ENCODE measurements at regions not wholly inside any gene's neighbourhood (a gene's known extent, or its start where the extent isn't known, plus 50 kb on each side); places are given as distances from the start of the nearest gene placed in this dataset.

GRCh38 chr6:14339711-14340584, 222.4 kb downstream of the CD83 start:
- Histone ChIP-seq H3K27ac (ENCODE audit: low read length) (no peak overlapping the region), H3K79me2 (ENCODE audit: low read length) (no peaks in the 10 kb centered on the region), H3K27me3 (replicated peaks; ENCODE audit: insufficient read depth, low read length) (no peaks in the 10 kb centered on the region), H4K20me1 (ENCODE audit: insufficient read depth, low read length) (no peaks in the 10 kb centered on the region), H3K36me3 (replicated peaks; ENCODE audit: insufficient read depth, low read length) (no peaks in the 10 kb centered on the region), H3K4me1 (ENCODE audit: low read length) (no peaks in the 10 kb centered on the region), H3K9me2 (replicated peaks; ENCODE audit: insufficient read depth, low read length) (no peaks in the 10 kb centered on the region), H2AFZ (ENCODE audit: low read length) (no peak overlapping the region), H3F3A (ENCODE audit: insufficient read depth, low read length) (no peaks in the 10 kb centered on the region), H3K9me3 (replicated peaks; ENCODE audit: insufficient read depth, low read length) (no peaks in the 10 kb centered on the region), H3K4me2 (ENCODE audit: low read depth, low read length) (no peak overlapping the region), H3K9ac (ENCODE audit: low read length) (no peak overlapping the region), H3K4me3 (ENCODE audit: low read length) (no peak overlapping the region)
- DNase-seq = no peak
- TF ChIP-seq EZH2 (optimal IDR thresholded peaks at IDR 0.05; ENCODE audit: low read depth, low read length) (no peak), EZH2phosphoT487 (IDR thresholded peaks at IDR 0.05; ENCODE audit: low read length) (no peak), CTCF (IDR thresholded peaks at IDR 0.05; ENCODE audit: low read length) (no peak)

GRCh38 chr6:14344486-14344885, 226.9 kb downstream of the CD83 start:
- Histone ChIP-seq H3K9me2 (replicated peaks; ENCODE audit: insufficient read depth, low read length) (no peaks in the 10 kb centered on the region), H3K27ac (ENCODE audit: low read length) (no peak overlapping the region), H3K36me3 (replicated peaks; ENCODE audit: insufficient read depth, low read length) (no peaks in the 10 kb centered on the region), H3K9ac (ENCODE audit: low read length) (no peak overlapping the region), H3K79me2 (ENCODE audit: low read length) (no peaks in the 10 kb centered on the region), H4K20me1 (ENCODE audit: insufficient read depth, low read length) (no peaks in the 10 kb centered on the region), H3K4me3 (ENCODE audit: low read length) (no peak overlapping the region), H3K4me2 (ENCODE audit: low read depth, low read length) (no peak overlapping the region), H3F3A (ENCODE audit: insufficient read depth, low read length) (no peaks in the 10 kb centered on the region), H3K9me3 (replicated peaks; ENCODE audit: insufficient read depth, low read length) (no peaks in the 10 kb centered on the region), H3K27me3 (replicated peaks; ENCODE audit: insufficient read depth, low read length) (no peaks in the 10 kb centered on the region), H2AFZ (ENCODE audit: low read length) (no peak overlapping the region), H3K4me1 (ENCODE audit: low read length) (no peaks in the 10 kb centered on the region)
- DNase-seq = no peak
- TF ChIP-seq CTCF (IDR thresholded peaks at IDR 0.05; ENCODE audit: low read length) (no peak), EZH2phosphoT487 (IDR thresholded peaks at IDR 0.05; ENCODE audit: low read length) (no peak), EZH2 (optimal IDR thresholded peaks at IDR 0.05; ENCODE audit: low read depth, low read length) (no peak)

DNA sequence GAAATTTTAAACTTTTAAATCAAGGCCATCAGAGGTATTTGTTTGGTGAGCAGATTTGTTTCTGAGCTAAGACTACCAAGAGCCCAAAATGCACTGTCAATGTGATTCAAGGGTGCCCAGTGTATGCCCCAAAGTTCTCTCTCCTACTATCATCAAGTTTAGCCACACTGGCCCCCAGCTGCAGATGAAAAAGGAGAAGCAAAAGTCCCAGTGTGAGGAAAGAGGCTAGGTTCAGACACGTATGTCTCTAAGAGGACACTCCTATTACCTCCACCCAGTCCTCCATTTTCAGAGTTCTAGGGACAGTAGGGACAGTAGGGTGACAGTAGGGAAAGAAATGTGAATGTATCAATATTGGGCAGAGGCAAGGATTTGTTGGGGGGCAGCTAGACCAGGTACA, 230.8 kb downstream of the CD83 start:
- Histone ChIP-seq H3K4me1 (ENCODE audit: low read length) (no peaks in the 10 kb centered on the region), H2AFZ (ENCODE audit: low read length) (no peak overlapping the region), H3K36me3 (replicated peaks; ENCODE audit: insufficient read depth, low read length) (no peaks in the 10 kb centered on the region), H3K9me3 (replicated peaks; ENCODE audit: insufficient read depth, low read length) (no peaks in the 10 kb centered on the region), H3K27ac (ENCODE audit: low read length) (no peak overlapping the region), H3K9ac (ENCODE audit: low read length) (no peak overlapping the region), H3K4me2 (ENCODE audit: low read depth, low read length) (no peak overlapping the region), H3K4me3 (ENCODE audit: low read length) (no peak overlapping the region), H3K9me2 (replicated peaks; ENCODE audit: insufficient read depth, low read length) (no peaks in the 10 kb centered on the region), H3F3A (ENCODE audit: insufficient read depth, low read length) (no peaks in the 10 kb centered on the region), H4K20me1 (ENCODE audit: insufficient read depth, low read length) (no peaks in the 10 kb centered on the region), H3K27me3 (replicated peaks; ENCODE audit: insufficient read depth, low read length) (no peaks in the 10 kb centered on the region), H3K79me2 (ENCODE audit: low read length) (no peaks in the 10 kb centered on the region)
- DNase-seq = no peak
- no peak for TF ChIP-seq EZH2 (optimal IDR thresholded peaks at IDR 0.05; ENCODE audit: low read depth, low read length)
- no peak for TF ChIP-seq CTCF (IDR thresholded peaks at IDR 0.05; ENCODE audit: low read length)
- TF ChIP-seq EZH2phosphoT487 (IDR thresholded peaks at IDR 0.05; ENCODE audit: low read length) = no peak

All from MM.1S (cell line).